ENCODE measurements at regions not wholly inside any gene's neighbourhood (a gene's known extent, or its start where the extent isn't known, plus 50 kb on each side); places are given as distances from the start of the nearest gene placed in this dataset.

- TF ChIP-seq GABPA (IDR thresholded peaks at IDR 0.05; ENCODE audit: low read depth) (no peak), SPI1 (IDR thresholded peaks at IDR 0.05; ENCODE audit: borderline replicate concordance, low read depth) (no peak), REST (IDR thresholded peaks at IDR 0.05; ENCODE audit: insufficient replicate concordance, low read depth) (no peak), POLR2AphosphoS5 (IDR thresholded peaks at IDR 0.05; ENCODE audit: low read depth) (no peak)
- TF ChIP-seq, protein P1, sequence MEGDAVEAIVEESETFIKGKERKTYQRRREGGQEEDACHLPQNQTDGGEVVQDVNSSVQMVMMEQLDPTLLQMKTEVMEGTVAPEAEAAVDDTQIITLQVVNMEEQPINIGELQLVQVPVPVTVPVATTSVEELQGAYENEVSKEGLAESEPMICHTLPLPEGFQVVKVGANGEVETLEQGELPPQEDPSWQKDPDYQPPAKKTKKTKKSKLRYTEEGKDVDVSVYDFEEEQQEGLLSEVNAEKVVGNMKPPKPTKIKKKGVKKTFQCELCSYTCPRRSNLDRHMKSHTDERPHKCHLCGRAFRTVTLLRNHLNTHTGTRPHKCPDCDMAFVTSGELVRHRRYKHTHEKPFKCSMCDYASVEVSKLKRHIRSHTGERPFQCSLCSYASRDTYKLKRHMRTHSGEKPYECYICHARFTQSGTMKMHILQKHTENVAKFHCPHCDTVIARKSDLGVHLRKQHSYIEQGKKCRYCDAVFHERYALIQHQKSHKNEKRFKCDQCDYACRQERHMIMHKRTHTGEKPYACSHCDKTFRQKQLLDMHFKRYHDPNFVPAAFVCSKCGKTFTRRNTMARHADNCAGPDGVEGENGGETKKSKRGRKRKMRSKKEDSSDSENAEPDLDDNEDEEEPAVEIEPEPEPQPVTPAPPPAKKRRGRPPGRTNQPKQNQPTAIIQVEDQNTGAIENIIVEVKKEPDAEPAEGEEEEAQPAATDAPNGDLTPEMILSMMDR (IDR thresholded peaks at IDR 0.05; ENCODE audit: insufficient read depth, low read length), result no peak
- no peak overlapping the region for H3K27ac ChIP-seq (replicated peaks)
- DNase-seq (ENCODE audit: low read depth in 1 of 2, low spot score in 1 of 2), result no peak
- H3K27me3 ChIP-seq (ENCODE audit: insufficient read depth, poor library complexity, severe bottlenecking), result no peaks in the 10 kb centered on the region
- no peak overlapping the region for H3K4me3 ChIP-seq (replicated peaks; ENCODE audit: insufficient read depth, low read length)
These were observed 77.5 kb upstream of the TOMM7 start for GRCh38 chr7:22900101-22900500.

- TF ChIP-seq POLR2AphosphoS5 (IDR thresholded peaks at IDR 0.05; ENCODE audit: low read depth), result no peak
- no peak for TF ChIP-seq SPI1 (IDR thresholded peaks at IDR 0.05; ENCODE audit: borderline replicate concordance, low read depth)
- TF ChIP-seq REST (IDR thresholded peaks at IDR 0.05; ENCODE audit: insufficient replicate concordance, low read depth), result no peak
- no peak for TF ChIP-seq GABPA (IDR thresholded peaks at IDR 0.05; ENCODE audit: low read depth)
- Histone ChIP-seq H3K27ac (replicated peaks) (no peak overlapping the region), H3K4me3 (replicated peaks; ENCODE audit: insufficient read depth, low read length) (no peak overlapping the region), H3K27me3 (ENCODE audit: insufficient read depth, poor library complexity, severe bottlenecking) (no peaks in the 10 kb centered on the region)
- DNase-seq (ENCODE audit: low read depth in 1 of 2, low spot score in 1 of 2), result no peak
These were observed 74.3 kb upstream of the TOMM7 start for GRCh38 chr7:22896917-22897316.

- TF ChIP-seq REST (IDR thresholded peaks at IDR 0.05; ENCODE audit: insufficient replicate concordance, low read depth) (no peak), POLR2AphosphoS5 (IDR thresholded peaks at IDR 0.05; ENCODE audit: low read depth) (no peak), GABPA (IDR thresholded peaks at IDR 0.05; ENCODE audit: low read depth) (no peak), SPI1 (IDR thresholded peaks at IDR 0.05; ENCODE audit: borderline replicate concordance, low read depth) (no peak)
- TF ChIP-seq, protein P1 (IDR thresholded peaks at IDR 0.05; ENCODE audit: insufficient read depth, low read length), result no peak
- no peak overlapping the region for H3K27ac ChIP-seq (replicated peaks)
These were observed 73.1 kb upstream of the TOMM7 start for GRCh38 chr7:22895828-22896165.

More at GRCh38 chr7:22895828-22896165, 73.1 kb upstream of the TOMM7 start:
- no peaks in the 10 kb centered on the region for H3K27me3 ChIP-seq (ENCODE audit: insufficient read depth, poor library complexity, severe bottlenecking)
- H3K4me3 ChIP-seq (replicated peaks; ENCODE audit: insufficient read depth, low read length), result no peak overlapping the region
- no peak for DNase-seq (ENCODE audit: low read depth in 1 of 2, low spot score in 1 of 2)

Data from HL-60 (cell line).